NT2/D1 (cell line): ENCODE measurements at regions not wholly inside any gene's neighbourhood (a gene's known extent, or its start where the extent isn't known, plus 50 kb on each side); places are given as distances from the start of the nearest gene placed in this dataset.

Experiments used
- SUZ12 ChIP-seq: IDR thresholded peaks from 2 replicates; pipeline ENCODE4 v1.6.1; 2011; ENCODE audit not compliant: insufficient read length, insufficient read depth; ENCODE audit errors: extremely low read depth
- YY1 ChIP-seq: IDR thresholded peaks from 2 replicates; pipeline ENCODE4 v1.6.1; 2011; ENCODE audit not compliant: insufficient read length, insufficient read depth
- ZNF274 ChIP-seq: IDR thresholded peaks from 2 replicates; pipeline ENCODE4 v1.6.1; 2011; ENCODE audit warnings: mild to moderate bottlenecking, low read depth, low read length

- TF ChIP-seq ZNF274 (no peak), YY1 (no peak), SUZ12 (no peak)
Observed at GRCh38 chr6:14992382-14992781, 253.5 kb upstream of the JARID2 start.
